Memory B cell (primary cell): ENCODE measurements at regions not wholly inside any gene's neighbourhood (a gene's known extent, or its start where the extent isn't known, plus 50 kb on each side); places are given as distances from the start of the nearest gene placed in this dataset.

ENCODE experiments used
- ATAC-seq: fragments of 150-1000 bp; cut with Tn5 transposase; 2 replicates; pipeline ENCODE4 v1.10.0; 2021; ENCODE audit warnings: low read depth, mild to moderate bottlenecking, moderate library complexity
- DNase-seq, 2 donors: peaks; one replicate each; pipeline ENCODE4 v3.0.0; 2022; ENCODE audit warnings: low spot score in 2 of 2
- H3K27ac Mint-ChIP-seq: one replicate; pipeline ENCODE4 v1.8.0; 2022; ENCODE audit warnings: mild to moderate bottlenecking, moderate library complexity, mixed read lengths
- H3K27me3 Mint-ChIP-seq: one replicate; pipeline ENCODE4 v1.8.0; 2022; ENCODE audit warnings: mixed read lengths
- H3K36me3 Mint-ChIP-seq: one replicate; pipeline ENCODE4 v1.8.0; 2022; ENCODE audit warnings: mild to moderate bottlenecking, mixed read lengths
- H3K4me1 Mint-ChIP-seq: one replicate; pipeline ENCODE4 v1.8.0; 2022; ENCODE audit warnings: mixed read lengths
- H3K4me3 Mint-ChIP-seq: one replicate; pipeline ENCODE4 v1.8.0; 2022; ENCODE audit warnings: mild to moderate bottlenecking, moderate library complexity, mixed read lengths
- H3K9me3 Mint-ChIP-seq: one replicate; pipeline ENCODE4 v1.8.0; 2022; ENCODE audit warnings: mixed read lengths

- Mint-ChIP-seq H3K4me3 (no peak overlapping the region), H3K9me3 (peaks cover 6% of the 10 kb centered on the region), H3K36me3 (peaks cover 2% of the 10 kb centered on the region), H3K27me3 (peaks cover 23% of the 10 kb centered on the region), H3K4me1 (peaks cover 6% of the 10 kb centered on the region), H3K27ac (no peak overlapping the region)
- DNase-seq (no peak), ATAC-seq (no peak)
These were observed 57.7 kb upstream of the RBFOX3 start for GRCh38 chr17:79668344-79669250.

GRCh38 chr17:79667746-79668145, 56.9 kb upstream of the RBFOX3 start:
- H3K4me1 Mint-ChIP-seq = peaks cover 6% of the 10 kb centered on the region
- peaks cover 27% of the 10 kb centered on the region for H3K27me3 Mint-ChIP-seq
- H3K4me3 Mint-ChIP-seq = no peak overlapping the region
- no peak overlapping the region for H3K27ac Mint-ChIP-seq
- H3K9me3 Mint-ChIP-seq = peaks cover 5% of the 10 kb centered on the region
- ATAC-seq (no peak), DNase-seq (no peak)
- H3K36me3 Mint-ChIP-seq = peaks cover 2% of the 10 kb centered on the region

GRCh38 chr17:79667121-79667715, 56.4 kb upstream of the RBFOX3 start:
- Mint-ChIP-seq H3K27me3 (peaks cover 24% of the 10 kb centered on the region), H3K9me3 (peaks cover under 1% of the 10 kb centered on the region), H3K4me3 (no peak overlapping the region), H3K36me3 (peaks cover 2% of the 10 kb centered on the region), H3K27ac (no peak overlapping the region), H3K4me1 (peaks cover 6% of the 10 kb centered on the region)
- no peak for DNase-seq
- ATAC-seq = no peak

- peaks cover 4% of the 10 kb centered on the region for H3K9me3 Mint-ChIP-seq
- peaks cover 24% of the 10 kb centered on the region for H3K27me3 Mint-ChIP-seq
- no peak for DNase-seq
- no peak for ATAC-seq
- H3K4me1 Mint-ChIP-seq = no peaks in the 10 kb centered on the region
- peaks cover 2% of the 10 kb centered on the region for H3K36me3 Mint-ChIP-seq
- H3K27ac Mint-ChIP-seq = no peak overlapping the region
- no peak overlapping the region for H3K4me3 Mint-ChIP-seq
These were observed 55.3 kb upstream of the RBFOX3 start for GRCh38 chr17:79666111-79666510.

- ATAC-seq = no peak
- H3K27me3 Mint-ChIP-seq = peaks cover 27% of the 10 kb centered on the region
These were observed 54.3 kb upstream of the RBFOX3 start for GRCh38 chr17:79664930-79665737.

GRCh38 chr17:79661292-79662041, 50.6 kb upstream of the RBFOX3 start:
- no peak overlapping the region for H3K4me3 Mint-ChIP-seq
- peaks cover 4% of the 10 kb centered on the region for H3K4me1 Mint-ChIP-seq
- H3K27ac Mint-ChIP-seq = no peak overlapping the region
- peaks cover 29% of the 10 kb centered on the region for H3K27me3 Mint-ChIP-seq
- peaks cover 10% of the 10 kb centered on the region for H3K9me3 Mint-ChIP-seq
- no peak for ATAC-seq
- peak in 1 of 2 donors; percentile 5 for DNase-seq
- H3K36me3 Mint-ChIP-seq = peaks cover 2% of the 10 kb centered on the region

More at GRCh38 chr17:79664930-79665737, 54.3 kb upstream of the RBFOX3 start:
- no peak overlapping the region for H3K27ac Mint-ChIP-seq
- H3K36me3 Mint-ChIP-seq = peaks cover 4% of the 10 kb centered on the region
- H3K4me3 Mint-ChIP-seq = no peak overlapping the region
- peaks cover 10% of the 10 kb centered on the region for H3K9me3 Mint-ChIP-seq
- no peak for DNase-seq
- H3K4me1 Mint-ChIP-seq = no peaks in the 10 kb centered on the region
